Upper lobe of left lung (tissue), 4 donors: ENCODE measurements at regions not wholly inside any gene's neighbourhood (a gene's known extent, or its start where the extent isn't known, plus 50 kb on each side); places are given as distances from the start of the nearest gene placed in this dataset.

ENCODE experiments used
- POLR2A ChIP-seq, 4 donors: fragments of 450-650 bp; IDR thresholded peaks; one replicate each; pipeline ENCODE4 v1.5.1; 2016 to 2017; ENCODE audit warnings: antibody characterized with exemption in 4 of 4, mild to moderate bottlenecking in 2 of 4
- POLR2AphosphoS5 ChIP-seq, 2 donors: sonication (generic); formaldehyde crosslinking; IDR thresholded peaks; one replicate each; pipeline ENCODE4 v1.5.1; 2017; ENCODE audit warnings: antibody characterized with exemption in 2 of 2
- TF ChIP-seq, protein P1 (sequence below), 6 experiments: fragments of 450-650 bp in 4 of 6; fragments of 200-600 bp in 2 of 6; sonication (generic) in 2 of 6; IDR thresholded peaks; one replicate each; pipeline ENCODE4 v1.5.1; 2016 to 2019; ENCODE audit warnings: antibody characterized with exemption in 6 of 6

- TF ChIP-seq, protein P1, sequence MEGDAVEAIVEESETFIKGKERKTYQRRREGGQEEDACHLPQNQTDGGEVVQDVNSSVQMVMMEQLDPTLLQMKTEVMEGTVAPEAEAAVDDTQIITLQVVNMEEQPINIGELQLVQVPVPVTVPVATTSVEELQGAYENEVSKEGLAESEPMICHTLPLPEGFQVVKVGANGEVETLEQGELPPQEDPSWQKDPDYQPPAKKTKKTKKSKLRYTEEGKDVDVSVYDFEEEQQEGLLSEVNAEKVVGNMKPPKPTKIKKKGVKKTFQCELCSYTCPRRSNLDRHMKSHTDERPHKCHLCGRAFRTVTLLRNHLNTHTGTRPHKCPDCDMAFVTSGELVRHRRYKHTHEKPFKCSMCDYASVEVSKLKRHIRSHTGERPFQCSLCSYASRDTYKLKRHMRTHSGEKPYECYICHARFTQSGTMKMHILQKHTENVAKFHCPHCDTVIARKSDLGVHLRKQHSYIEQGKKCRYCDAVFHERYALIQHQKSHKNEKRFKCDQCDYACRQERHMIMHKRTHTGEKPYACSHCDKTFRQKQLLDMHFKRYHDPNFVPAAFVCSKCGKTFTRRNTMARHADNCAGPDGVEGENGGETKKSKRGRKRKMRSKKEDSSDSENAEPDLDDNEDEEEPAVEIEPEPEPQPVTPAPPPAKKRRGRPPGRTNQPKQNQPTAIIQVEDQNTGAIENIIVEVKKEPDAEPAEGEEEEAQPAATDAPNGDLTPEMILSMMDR (IDR thresholded peaks at IDR 0.05) = no peak
- TF ChIP-seq POLR2A (IDR thresholded peaks at IDR 0.05) = no peak
- no peak for TF ChIP-seq POLR2AphosphoS5 (IDR thresholded peaks at IDR 0.05)
These were observed 547.7 kb downstream of the TNS3 start for GRCh38 chr7:47034180-47034579.
